ENCODE measurements at regions not wholly inside any gene's neighbourhood (a gene's known extent, or its start where the extent isn't known, plus 50 kb on each side); places are given as distances from the start of the nearest gene placed in this dataset.
"Not testable (repeated sequence)": the region's sequence is repeated elsewhere in the genome, so short reads cannot be mapped to it uniquely, and the experiment has no call there.

DNA sequence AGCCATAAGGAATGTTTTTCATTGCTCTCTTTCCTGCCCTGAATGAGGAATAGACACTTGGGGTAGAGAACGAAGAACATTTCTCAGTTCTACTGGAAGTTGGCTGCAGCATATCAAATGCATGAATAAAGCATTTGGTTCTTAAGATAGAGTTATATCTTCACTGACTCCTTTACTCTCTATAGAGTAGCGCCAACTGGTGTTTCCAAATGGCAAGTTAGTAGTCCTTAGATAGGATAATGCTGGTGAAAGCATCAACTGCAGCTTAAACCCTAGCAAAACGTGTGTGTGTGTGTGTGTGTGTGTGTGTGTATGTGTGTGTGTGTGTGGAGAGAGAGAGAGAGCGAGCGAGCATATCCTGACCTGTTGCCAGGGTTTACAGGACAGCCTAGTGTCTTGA, 62.2 kb upstream of the FRMPD4 start:
- peak; percentile 20 for DNase-seq (ENCODE audit: unreplicated experiment)
- POLR2A ChIA-PET, result no interaction called here
- no TSS peak for BruUV-seq (replicated peaks)
- no peaks in the 10 kb centered on the region for H3K36me3 Mint-ChIP-seq (ENCODE audit: insufficient read depth, unreplicated experiment)
- no peaks in the 10 kb centered on the region for H3K9me3 Mint-ChIP-seq (ENCODE audit: unreplicated experiment)
- TF ChIP-seq, protein P1, sequence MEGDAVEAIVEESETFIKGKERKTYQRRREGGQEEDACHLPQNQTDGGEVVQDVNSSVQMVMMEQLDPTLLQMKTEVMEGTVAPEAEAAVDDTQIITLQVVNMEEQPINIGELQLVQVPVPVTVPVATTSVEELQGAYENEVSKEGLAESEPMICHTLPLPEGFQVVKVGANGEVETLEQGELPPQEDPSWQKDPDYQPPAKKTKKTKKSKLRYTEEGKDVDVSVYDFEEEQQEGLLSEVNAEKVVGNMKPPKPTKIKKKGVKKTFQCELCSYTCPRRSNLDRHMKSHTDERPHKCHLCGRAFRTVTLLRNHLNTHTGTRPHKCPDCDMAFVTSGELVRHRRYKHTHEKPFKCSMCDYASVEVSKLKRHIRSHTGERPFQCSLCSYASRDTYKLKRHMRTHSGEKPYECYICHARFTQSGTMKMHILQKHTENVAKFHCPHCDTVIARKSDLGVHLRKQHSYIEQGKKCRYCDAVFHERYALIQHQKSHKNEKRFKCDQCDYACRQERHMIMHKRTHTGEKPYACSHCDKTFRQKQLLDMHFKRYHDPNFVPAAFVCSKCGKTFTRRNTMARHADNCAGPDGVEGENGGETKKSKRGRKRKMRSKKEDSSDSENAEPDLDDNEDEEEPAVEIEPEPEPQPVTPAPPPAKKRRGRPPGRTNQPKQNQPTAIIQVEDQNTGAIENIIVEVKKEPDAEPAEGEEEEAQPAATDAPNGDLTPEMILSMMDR (IDR thresholded peaks at IDR 0.05; ENCODE audit: unreplicated experiment), result no peak
- CTCF ChIA-PET, result interaction anchor here (0.5 to 1.0 kb wide), 2 partner anchors 100 to 311 kb away, joined by 3 read pairs; no protein-coding TSS in a partner anchor
- no peaks in the 10 kb centered on the region for H3K4me1 Mint-ChIP-seq (ENCODE audit: insufficient read depth, unreplicated experiment)
- intact Hi-C loops (cut with micrococcal nuclease), result loop anchor here (5.0 to 10.0 kb wide), 2 partner anchors 109 to 291 kb away; no protein-coding TSS in a partner anchor
- peaks cover 70% of the 10 kb centered on the region for H3K27me3 Mint-ChIP-seq (ENCODE audit: insufficient read depth, unreplicated experiment)
- no peak overlapping the region for H3K4me3 Mint-ChIP-seq (ENCODE audit: unreplicated experiment)
- no peak overlapping the region for H3K27ac Mint-ChIP-seq (ENCODE audit: low read depth, unreplicated experiment)

DNA sequence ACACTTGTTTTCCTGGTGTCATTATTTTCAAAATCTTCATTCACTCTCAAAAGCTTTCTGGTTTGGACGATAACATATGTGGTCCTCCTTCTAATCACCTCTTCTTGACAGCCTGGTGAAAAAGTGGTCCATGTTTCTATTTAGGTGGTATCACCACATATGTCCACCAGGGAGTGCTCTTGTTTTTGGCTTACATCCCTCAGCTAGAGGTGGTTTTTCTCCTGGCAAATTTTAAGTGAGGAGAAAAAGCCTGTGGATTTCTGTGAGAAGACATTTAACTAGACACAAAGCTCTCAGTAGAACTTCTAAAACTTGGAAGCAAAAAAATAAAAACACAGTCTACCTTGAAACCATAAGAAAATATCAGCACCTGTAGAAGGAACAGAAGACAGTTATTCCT, 58.0 kb upstream of the FRMPD4 start:
- BruUV-seq (replicated peaks), result no TSS peak
- DNase-seq (ENCODE audit: unreplicated experiment), result peak; percentile 62
- TF ChIP-seq, protein P1 (IDR thresholded peaks at IDR 0.05; ENCODE audit: unreplicated experiment), result peak; percentile 65
- no peaks in the 10 kb centered on the region for H3K36me3 Mint-ChIP-seq (ENCODE audit: insufficient read depth, unreplicated experiment)
- no peak overlapping the region for H3K4me3 Mint-ChIP-seq (ENCODE audit: unreplicated experiment)
- no peak overlapping the region for H3K27ac Mint-ChIP-seq (ENCODE audit: low read depth, unreplicated experiment)
- peaks cover 6% of the 10 kb centered on the region for H3K9me3 Mint-ChIP-seq (ENCODE audit: unreplicated experiment)
- peaks cover 51% of the 10 kb centered on the region for H3K27me3 Mint-ChIP-seq (ENCODE audit: insufficient read depth, unreplicated experiment)
- CTCF ChIA-PET, result interaction anchor here (0.5 to 2.4 kb wide), 20 partner anchors 8 to 817 kb away, joined by 3 to 20 read pairs (median 4); no protein-coding TSS in a partner anchor
- POLR2A ChIA-PET, result interaction anchor here (0.7 kb wide), 1 partner anchor 45 kb away, joined by 4 read pairs; no protein-coding TSS in a partner anchor
- no peaks in the 10 kb centered on the region for H3K4me1 Mint-ChIP-seq (ENCODE audit: insufficient read depth, unreplicated experiment)
- intact Hi-C loops (cut with micrococcal nuclease), result loop anchor here (1.0 to 5.0 kb wide), 5 partner anchors 367 to 822 kb away; no protein-coding TSS in a partner anchor

DNA sequence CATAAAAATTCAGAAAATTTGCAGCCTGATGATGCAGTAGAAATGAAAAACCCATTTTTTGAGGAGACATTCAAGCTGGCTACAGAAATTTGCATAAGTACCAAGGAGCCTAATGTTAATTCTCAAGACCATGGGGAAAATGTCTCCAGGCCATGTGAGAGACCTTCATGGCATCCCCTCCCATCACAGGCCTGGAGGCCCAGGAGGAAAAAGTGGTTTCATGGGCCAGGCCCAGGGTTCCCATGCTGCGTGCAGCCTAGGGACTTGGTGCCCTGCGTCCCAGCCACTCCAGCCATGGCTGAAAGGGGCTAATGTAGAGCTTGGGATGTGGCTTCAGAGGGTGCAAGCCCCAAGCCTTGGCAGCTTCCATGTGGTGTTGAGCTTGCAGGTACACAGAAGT, 55.3 kb upstream of the FRMPD4 start:
- intact Hi-C loops (cut with micrococcal nuclease), result loop anchor here (5.0 kb wide), 2 partner anchors 689 to 819 kb away; no protein-coding TSS in a partner anchor
- peaks cover 24% of the 10 kb centered on the region for H3K27me3 Mint-ChIP-seq (ENCODE audit: insufficient read depth, unreplicated experiment)
- POLR2A ChIA-PET; H3K4me3 Mint-ChIP-seq (ENCODE audit: unreplicated experiment); H3K9me3 Mint-ChIP-seq (ENCODE audit: unreplicated experiment); H3K27ac Mint-ChIP-seq (ENCODE audit: low read depth, unreplicated experiment); H3K36me3 Mint-ChIP-seq (ENCODE audit: insufficient read depth, unreplicated experiment); DNase-seq (ENCODE audit: unreplicated experiment); H3K4me1 Mint-ChIP-seq (ENCODE audit: insufficient read depth, unreplicated experiment); BruUV-seq (replicated peaks): not testable (repeated sequence)
- CTCF ChIA-PET, result interaction anchor here (0.5 to 0.8 kb wide), 3 partner anchors 168 to 1445 kb away, joined by 3 to 4 read pairs (median 3); no protein-coding TSS in a partner anchor
